ENCODE measurements at regions not wholly inside any gene's neighbourhood (a gene's known extent, or its start where the extent isn't known, plus 50 kb on each side); places are given as distances from the start of the nearest gene placed in this dataset.
"Not testable (repeated sequence)": the region's sequence is repeated elsewhere in the genome, so short reads cannot be mapped to it uniquely, and the experiment has no call there.

- no peak for TF ChIP-seq POLR2A (IDR thresholded peaks at IDR 0.05)
- TF ChIP-seq, protein P1, sequence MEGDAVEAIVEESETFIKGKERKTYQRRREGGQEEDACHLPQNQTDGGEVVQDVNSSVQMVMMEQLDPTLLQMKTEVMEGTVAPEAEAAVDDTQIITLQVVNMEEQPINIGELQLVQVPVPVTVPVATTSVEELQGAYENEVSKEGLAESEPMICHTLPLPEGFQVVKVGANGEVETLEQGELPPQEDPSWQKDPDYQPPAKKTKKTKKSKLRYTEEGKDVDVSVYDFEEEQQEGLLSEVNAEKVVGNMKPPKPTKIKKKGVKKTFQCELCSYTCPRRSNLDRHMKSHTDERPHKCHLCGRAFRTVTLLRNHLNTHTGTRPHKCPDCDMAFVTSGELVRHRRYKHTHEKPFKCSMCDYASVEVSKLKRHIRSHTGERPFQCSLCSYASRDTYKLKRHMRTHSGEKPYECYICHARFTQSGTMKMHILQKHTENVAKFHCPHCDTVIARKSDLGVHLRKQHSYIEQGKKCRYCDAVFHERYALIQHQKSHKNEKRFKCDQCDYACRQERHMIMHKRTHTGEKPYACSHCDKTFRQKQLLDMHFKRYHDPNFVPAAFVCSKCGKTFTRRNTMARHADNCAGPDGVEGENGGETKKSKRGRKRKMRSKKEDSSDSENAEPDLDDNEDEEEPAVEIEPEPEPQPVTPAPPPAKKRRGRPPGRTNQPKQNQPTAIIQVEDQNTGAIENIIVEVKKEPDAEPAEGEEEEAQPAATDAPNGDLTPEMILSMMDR (IDR thresholded peaks at IDR 0.05), result no peak
- Histone ChIP-seq H3K9me3 (no peaks in the 10 kb centered on the region), H3K36me3 (replicated peaks in 1 of 2; ENCODE audit: insufficient read depth in 1 of 2, low read depth in 2 of 2) (no peaks in the 10 kb centered on the region), H3K4me3 (no peak overlapping the region), H3K27ac (no peak overlapping the region), H3K27me3 (no peaks in the 10 kb centered on the region), H3K4me1 (no peaks in the 10 kb centered on the region)
- WGBS, 2 donors, result 54% methylated on average over 10 of the region's 10 CpGs
- DNase-seq (no peak), ATAC-seq (no peak)
- intact Hi-C loops (cut with DNase I), result no loop called here
Measured at GRCh38 chr12:28781671-28782652, 367.1 kb upstream of the FAR2 start.

DNA sequence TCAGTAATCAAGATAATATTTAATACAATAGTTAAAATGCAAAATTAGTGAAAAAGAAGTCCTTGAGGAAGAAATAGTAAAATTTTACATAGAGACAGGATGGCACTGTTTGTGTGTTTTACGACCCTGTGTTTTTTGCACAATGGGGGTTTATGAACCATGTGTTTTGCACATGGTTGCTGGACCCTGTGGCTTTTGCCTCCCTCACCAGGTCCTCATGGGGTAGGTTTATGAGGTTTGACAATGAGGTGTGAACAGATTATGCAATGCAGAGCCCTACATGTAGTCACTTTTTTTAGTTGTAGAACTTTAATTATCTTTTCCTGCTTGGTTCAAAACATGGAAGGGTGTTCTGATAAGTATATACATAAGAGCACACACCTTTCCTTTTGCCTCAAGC lies 366.3 kb upstream of the FAR2 start:
- ATAC-seq, result no peak
- 57 to 68% methylated on average over 1 of the region's 1 CpG for WGBS, 2 donors
- Histone ChIP-seq H3K4me1 (no peaks in the 10 kb centered on the region), H3K27ac (no peak overlapping the region), H3K4me3 (no peak overlapping the region), H3K27me3 (no peaks in the 10 kb centered on the region), H3K36me3 (replicated peaks in 1 of 2; ENCODE audit: insufficient read depth in 1 of 2, low read depth in 2 of 2) (no peaks in the 10 kb centered on the region), H3K9me3 (no peaks in the 10 kb centered on the region)
- TF ChIP-seq, protein P1 (IDR thresholded peaks at IDR 0.05), result no peak
- TF ChIP-seq POLR2A (IDR thresholded peaks at IDR 0.05), result no peak
- intact Hi-C loops (cut with DNase I), result no loop called here
- DNase-seq, result no peak

DNA sequence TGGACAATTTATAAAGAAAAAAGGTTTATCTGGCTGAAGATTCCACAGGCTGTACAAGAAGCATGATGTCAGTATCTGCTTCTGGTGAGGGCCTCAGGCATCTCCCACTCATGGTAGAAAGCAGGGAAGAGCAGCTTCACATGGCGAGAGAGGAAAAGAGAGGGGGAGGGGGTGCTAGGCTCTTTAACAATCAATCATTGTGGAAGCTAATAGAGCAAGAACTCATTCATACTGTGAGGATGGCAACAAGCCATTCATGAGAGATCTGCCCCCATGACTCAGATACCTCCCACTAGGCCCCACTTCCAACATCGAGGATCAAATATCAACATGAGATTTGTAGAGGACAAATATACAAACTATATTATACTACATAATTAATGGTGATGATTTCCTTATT lies 361.9 kb upstream of the FAR2 start:
- Histone ChIP-seq H3K27ac (no peak overlapping the region), H3K4me1 (no peaks in the 10 kb centered on the region), H3K4me3 (no peak overlapping the region), H3K36me3 (replicated peaks in 1 of 2; ENCODE audit: insufficient read depth in 1 of 2, low read depth in 2 of 2) (no peaks in the 10 kb centered on the region), H3K9me3 (no peaks in the 10 kb centered on the region), H3K27me3 (no peaks in the 10 kb centered on the region)
- ATAC-seq (no peak), DNase-seq (no peak)
- 80% methylated on average over 2 of the region's 2 CpGs for WGBS, 2 donors
- TF ChIP-seq, protein P1 (IDR thresholded peaks at IDR 0.05), result no peak
- TF ChIP-seq POLR2A (IDR thresholded peaks at IDR 0.05), result no peak
- intact Hi-C loops (cut with DNase I), result no loop called here

- H3K9me3 ChIP-seq; H3K4me3 ChIP-seq; DNase-seq; H3K4me1 ChIP-seq; intact Hi-C loops (cut with DNase I); H3K27ac ChIP-seq; H3K36me3 ChIP-seq (replicated peaks in 1 of 2; ENCODE audit: insufficient read depth in 1 of 2, low read depth in 2 of 2); ATAC-seq; H3K27me3 ChIP-seq: not testable (repeated sequence)
Measured at GRCh38 chr12:28788256-28788655, 360.8 kb upstream of the FAR2 start.

DNA sequence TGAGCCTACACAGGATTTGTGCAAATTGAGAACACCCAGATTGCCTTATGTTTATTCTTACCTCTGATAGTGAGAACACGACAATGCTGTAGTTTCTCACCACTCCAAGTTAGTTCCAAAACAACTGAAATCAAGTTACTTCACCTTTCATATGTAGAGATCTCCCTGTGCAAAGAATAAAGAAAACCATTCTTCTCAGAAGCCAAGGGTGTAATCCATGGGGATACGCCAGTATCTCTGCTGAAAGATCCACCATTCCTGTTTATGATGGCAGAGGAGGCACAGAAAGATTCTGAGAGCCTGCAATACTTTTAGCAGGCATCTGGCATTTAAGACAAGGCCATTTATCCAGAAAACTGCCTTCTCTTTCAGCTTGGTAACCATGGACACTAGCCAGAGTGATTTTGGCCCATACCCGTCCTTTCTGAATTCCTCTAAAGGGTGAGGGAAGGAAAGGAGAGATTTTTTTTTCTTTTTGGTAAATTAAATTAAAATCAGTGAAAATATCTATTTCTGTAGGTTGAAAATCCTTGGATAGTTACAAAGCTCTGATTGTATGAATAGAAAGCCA lies 355.4 kb upstream of the FAR2 start:
- Histone ChIP-seq H3K4me3 (no peak overlapping the region), H3K27me3 (no peaks in the 10 kb centered on the region), H3K27ac (no peak overlapping the region), H3K9me3 (no peaks in the 10 kb centered on the region), H3K4me1 (no peaks in the 10 kb centered on the region), H3K36me3 (replicated peaks in 1 of 2; ENCODE audit: insufficient read depth in 1 of 2, low read depth in 2 of 2) (no peaks in the 10 kb centered on the region)
- WGBS, 2 donors, result 57 to 68% methylated on average over 3 of the region's 3 CpGs
- ATAC-seq (no peak), DNase-seq (no peak)
- no peak for TF ChIP-seq POLR2A (IDR thresholded peaks at IDR 0.05)
- TF ChIP-seq, protein P1 (IDR thresholded peaks at IDR 0.05), result no peak
- intact Hi-C loops (cut with DNase I), result loop anchor here (2.0 kb wide), 1 partner anchor 23 kb away; no protein-coding TSS in a partner anchor
